Ishikawa (cell line): ENCODE measurements at regions not wholly inside any gene's neighbourhood (a gene's known extent, or its start where the extent isn't known, plus 50 kb on each side); places are given as distances from the start of the nearest gene placed in this dataset.

ENCODE experiments used
- CEBPB ChIP-seq: IDR thresholded peaks from 2 replicates; pipeline ENCODE4 v1.6.1; 2012
- EP300 ChIP-seq: IDR thresholded peaks from 2 replicates; pipeline ENCODE4 v1.6.1; 2012; ENCODE audit warnings: borderline replicate concordance
- FOXM1 ChIP-seq: IDR thresholded peaks from 2 replicates; pipeline ENCODE4 v1.6.1; 2012; ENCODE audit warnings: low read depth, borderline replicate concordance
- NFIC ChIP-seq: IDR thresholded peaks from 2 replicates; pipeline ENCODE4 v1.6.1; 2012
- REST ChIP-seq: IDR thresholded peaks from 2 replicates; pipeline ENCODE4 v1.6.1; 2012; ENCODE audit warnings: low read depth, mild to moderate bottlenecking
- TAF1 ChIP-seq: IDR thresholded peaks from 2 replicates; pipeline ENCODE4 v1.6.1; 2012; ENCODE audit warnings: low read depth, mild to moderate bottlenecking
- TCF12 ChIP-seq: IDR thresholded peaks from 2 replicates; pipeline ENCODE4 v1.6.1; 2012; ENCODE audit warnings: low read depth
- TEAD4 ChIP-seq: IDR thresholded peaks from 2 replicates; pipeline ENCODE4 v1.6.1; 2012
- ZBTB7A ChIP-seq: IDR thresholded peaks from 2 replicates; pipeline ENCODE4 v1.6.1; 2012; ENCODE audit warnings: low read depth

- TF ChIP-seq REST: no peak
- TF ChIP-seq NFIC: no peak
- TF ChIP-seq ZBTB7A: no peak
- no peak for TF ChIP-seq FOXM1
- no peak for TF ChIP-seq TAF1
- no peak for TF ChIP-seq EP300
- no peak for TF ChIP-seq CEBPB
- TF ChIP-seq TCF12: no peak
- no peak for TF ChIP-seq TEAD4
Measured at GRCh38 chr3:25145176-25145575, 282.9 kb upstream of the RARB start.
